ENCODE measurements at regions not wholly inside any gene's neighbourhood (a gene's known extent, or its start where the extent isn't known, plus 50 kb on each side); places are given as distances from the start of the nearest gene placed in this dataset.
"Not testable (repeated sequence)": the region's sequence is repeated elsewhere in the genome, so short reads cannot be mapped to it uniquely, and the experiment has no call there.

DNA sequence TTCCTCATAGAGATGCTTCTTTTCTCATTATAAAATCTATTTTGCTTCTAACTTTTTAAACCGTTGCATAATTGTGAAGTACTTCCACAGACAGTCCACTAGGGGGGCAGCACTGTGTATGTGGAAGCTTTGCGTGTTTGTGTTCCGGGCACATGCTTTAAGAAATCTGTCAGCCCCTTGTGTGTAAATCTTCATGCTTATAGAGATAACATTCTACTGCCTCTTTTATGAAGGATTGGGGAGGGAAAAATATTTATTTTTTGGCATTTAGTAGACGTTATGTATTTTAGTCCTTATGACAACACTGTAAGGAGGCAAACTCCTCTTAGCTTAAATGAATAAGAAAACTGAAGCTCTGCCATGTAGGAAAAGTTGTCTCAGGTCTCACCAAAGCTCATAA lies 157.3 kb upstream of the PTGFR start:
- H3K79me2 ChIP-seq (ENCODE audit: insufficient read depth, low read length) = no peaks in the 10 kb centered on the region
- H2AFZ ChIP-seq (ENCODE audit: low read length) = peak overlapping the region; percentile 20
- H3K4me3 ChIP-seq (ENCODE audit: insufficient read depth, low read length) = no peak overlapping the region
- peaks cover 5% of the 10 kb centered on the region for H3K4me1 ChIP-seq (ENCODE audit: insufficient read depth, low read length)
- no peak for DNase-seq (ENCODE audit: insufficient read length, low spot score, missing footprints)
- no peaks in the 10 kb centered on the region for H3K36me3 ChIP-seq (ENCODE audit: insufficient read depth, low read length)
- no peaks in the 10 kb centered on the region for H3K27me3 ChIP-seq (ENCODE audit: insufficient read depth, low read length)
- TF ChIP-seq, protein P1, sequence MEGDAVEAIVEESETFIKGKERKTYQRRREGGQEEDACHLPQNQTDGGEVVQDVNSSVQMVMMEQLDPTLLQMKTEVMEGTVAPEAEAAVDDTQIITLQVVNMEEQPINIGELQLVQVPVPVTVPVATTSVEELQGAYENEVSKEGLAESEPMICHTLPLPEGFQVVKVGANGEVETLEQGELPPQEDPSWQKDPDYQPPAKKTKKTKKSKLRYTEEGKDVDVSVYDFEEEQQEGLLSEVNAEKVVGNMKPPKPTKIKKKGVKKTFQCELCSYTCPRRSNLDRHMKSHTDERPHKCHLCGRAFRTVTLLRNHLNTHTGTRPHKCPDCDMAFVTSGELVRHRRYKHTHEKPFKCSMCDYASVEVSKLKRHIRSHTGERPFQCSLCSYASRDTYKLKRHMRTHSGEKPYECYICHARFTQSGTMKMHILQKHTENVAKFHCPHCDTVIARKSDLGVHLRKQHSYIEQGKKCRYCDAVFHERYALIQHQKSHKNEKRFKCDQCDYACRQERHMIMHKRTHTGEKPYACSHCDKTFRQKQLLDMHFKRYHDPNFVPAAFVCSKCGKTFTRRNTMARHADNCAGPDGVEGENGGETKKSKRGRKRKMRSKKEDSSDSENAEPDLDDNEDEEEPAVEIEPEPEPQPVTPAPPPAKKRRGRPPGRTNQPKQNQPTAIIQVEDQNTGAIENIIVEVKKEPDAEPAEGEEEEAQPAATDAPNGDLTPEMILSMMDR (IDR thresholded peaks at IDR 0.05; ENCODE audit: extremely low read depth, low read depth, low read length) = peak; percentile 85
- H3K27ac ChIP-seq (ENCODE audit: low read depth, low read length) = no peak overlapping the region
- H3K9me3 ChIP-seq (ENCODE audit: low read depth, low read length) = no peaks in the 10 kb centered on the region
- no peaks in the 10 kb centered on the region for H4K20me1 ChIP-seq (ENCODE audit: insufficient read depth, low read length)
- H3K4me2 ChIP-seq (ENCODE audit: insufficient read depth, low read length) = no peak overlapping the region

DNA sequence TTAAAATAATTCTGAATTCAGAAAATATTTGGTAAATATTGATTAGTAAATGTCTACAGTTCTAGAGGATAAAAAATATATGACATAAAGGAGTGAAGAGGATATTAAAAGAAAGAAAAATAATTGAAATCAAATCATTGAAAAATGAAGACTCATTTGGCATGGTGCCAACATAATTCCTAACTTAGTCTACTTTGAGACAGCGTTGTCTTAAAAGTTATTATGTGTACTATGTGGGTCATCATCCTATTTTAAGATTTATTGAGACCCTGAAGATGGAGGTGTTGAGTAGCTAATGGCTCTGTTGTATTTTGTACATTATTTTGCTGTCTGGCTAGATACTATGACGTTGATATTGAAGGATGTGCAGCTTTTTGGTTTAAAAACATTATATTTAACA lies 156.7 kb upstream of the PTGFR start:
- Histone ChIP-seq H3K4me1 (ENCODE audit: insufficient read depth, low read length) (peaks cover 8% of the 10 kb centered on the region), H3K27ac (ENCODE audit: low read depth, low read length) (no peak overlapping the region), H3K9me3 (ENCODE audit: low read depth, low read length) (no peaks in the 10 kb centered on the region), H3K4me2 (ENCODE audit: insufficient read depth, low read length) (no peak overlapping the region), H2AFZ (ENCODE audit: low read length) (peak overlapping the region; percentile 20), H3K36me3 (ENCODE audit: insufficient read depth, low read length) (no peaks in the 10 kb centered on the region), H3K27me3 (ENCODE audit: insufficient read depth, low read length) (no peaks in the 10 kb centered on the region), H4K20me1 (ENCODE audit: insufficient read depth, low read length) (no peaks in the 10 kb centered on the region), H3K79me2 (ENCODE audit: insufficient read depth, low read length) (no peaks in the 10 kb centered on the region), H3K4me3 (ENCODE audit: insufficient read depth, low read length) (no peak overlapping the region)
- DNase-seq (ENCODE audit: insufficient read length, low spot score, missing footprints) = no peak
- TF ChIP-seq, protein P1 (IDR thresholded peaks at IDR 0.05; ENCODE audit: extremely low read depth, low read depth, low read length) = no peak

- Histone ChIP-seq H3K27me3 (ENCODE audit: insufficient read depth, low read length) (no peaks in the 10 kb centered on the region), H3K4me2 (ENCODE audit: insufficient read depth, low read length) (no peak overlapping the region), H3K36me3 (ENCODE audit: insufficient read depth, low read length) (no peaks in the 10 kb centered on the region), H3K4me3 (ENCODE audit: insufficient read depth, low read length) (no peak overlapping the region), H2AFZ (ENCODE audit: low read length) (no peak overlapping the region), H3K79me2 (ENCODE audit: insufficient read depth, low read length) (no peaks in the 10 kb centered on the region), H3K9me3 (ENCODE audit: low read depth, low read length) (no peaks in the 10 kb centered on the region), H4K20me1 (ENCODE audit: insufficient read depth, low read length) (no peaks in the 10 kb centered on the region), H3K27ac (ENCODE audit: low read depth, low read length) (no peak overlapping the region), H3K4me1 (ENCODE audit: insufficient read depth, low read length) (peaks cover 16% of the 10 kb centered on the region)
- TF ChIP-seq, protein P1 (IDR thresholded peaks at IDR 0.05; ENCODE audit: extremely low read depth, low read depth, low read length) = no peak
- no peak for DNase-seq (ENCODE audit: insufficient read length, low spot score, missing footprints)
Measured at GRCh38 chr1:78334952-78335351, 155.8 kb upstream of the PTGFR start.

DNA sequence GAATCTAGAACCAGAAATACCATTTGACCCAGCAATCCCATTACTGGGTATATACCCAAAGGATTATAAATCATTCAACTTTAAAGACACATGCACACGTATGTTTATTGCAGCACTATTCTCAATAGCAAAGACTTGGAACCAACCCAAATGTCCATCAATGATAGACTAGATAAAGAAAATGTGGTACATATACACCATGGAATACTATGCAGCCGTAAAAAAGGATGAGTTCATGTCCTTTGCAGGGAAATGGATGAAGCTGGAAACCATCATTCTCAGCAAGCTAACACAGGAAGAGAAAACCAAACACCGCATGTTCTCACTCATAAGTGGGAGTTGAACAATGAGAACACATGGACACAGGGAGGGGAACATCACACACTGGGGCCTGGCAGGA lies 154.0 kb upstream of the PTGFR start:
- H3K4me2 ChIP-seq (ENCODE audit: insufficient read depth, low read length); H3K4me3 ChIP-seq (ENCODE audit: insufficient read depth, low read length); DNase-seq (ENCODE audit: insufficient read length, low spot score, missing footprints); H4K20me1 ChIP-seq (ENCODE audit: insufficient read depth, low read length); H3K9me3 ChIP-seq (ENCODE audit: low read depth, low read length); H3K27ac ChIP-seq (ENCODE audit: low read depth, low read length); H3K27me3 ChIP-seq (ENCODE audit: insufficient read depth, low read length); H3K79me2 ChIP-seq (ENCODE audit: insufficient read depth, low read length); H3K36me3 ChIP-seq (ENCODE audit: insufficient read depth, low read length); H2AFZ ChIP-seq (ENCODE audit: low read length): not testable (repeated sequence)
- peaks cover 21% of the 10 kb centered on the region for H3K4me1 ChIP-seq (ENCODE audit: insufficient read depth, low read length)

Data from osteoblast (primary cell).